Erythroblast (primary cell): ENCODE measurements at regions not wholly inside any gene's neighbourhood (a gene's known extent, or its start where the extent isn't known, plus 50 kb on each side); places are given as distances from the start of the nearest gene placed in this dataset.

Source experiments
- GATA1 ChIP-seq: IDR thresholded peaks from 2 replicates; pipeline ENCODE4 v1.6.1; 2011; ENCODE audit warnings: low read depth, mild to moderate bottlenecking, control low read depth, low read length, moderate library complexity
- POLR2A ChIP-seq: IDR thresholded peaks from 2 replicates; pipeline ENCODE4 v1.6.1; 2011; ENCODE audit warnings: mild to moderate bottlenecking, low read length

GRCh38 chr3:162274070-162274469 is 777.5 kb downstream of the OTOL1 start:
- TF ChIP-seq POLR2A, result no peak
- no peak for TF ChIP-seq GATA1
